Activated naive CD4-positive, alpha-beta T cell treated with Interleukin-2 at 50 U/mL for 16 hours (primary cell): ENCODE measurements at regions not wholly inside any gene's neighbourhood (a gene's known extent, or its start where the extent isn't known, plus 50 kb on each side); places are given as distances from the start of the nearest gene placed in this dataset.

ENCODE experiments used
- DNase-seq: peaks from one replicate; pipeline ENCODE4 v3.0.0-alpha.2; 2020

DNA sequence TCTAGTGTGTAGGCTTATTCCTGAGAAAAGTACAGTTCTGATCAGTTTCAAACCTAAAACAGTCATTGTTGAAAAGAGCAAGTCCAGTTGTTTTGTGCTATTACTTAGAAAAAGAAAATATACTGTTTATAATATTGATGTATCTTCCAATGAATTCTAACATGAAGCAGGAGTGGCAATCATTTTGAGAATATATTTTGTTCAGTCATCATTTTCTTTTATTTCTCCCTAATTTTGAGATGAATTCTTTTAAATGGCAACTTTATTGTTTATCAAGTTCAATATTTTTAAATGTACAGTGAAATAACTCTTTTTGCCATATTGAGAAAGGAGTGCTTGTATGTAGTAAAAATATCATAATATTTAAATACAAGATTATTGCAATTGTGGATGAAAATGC is 862.2 kb upstream of the MDGA2 start:
- no peak for DNase-seq

DNA sequence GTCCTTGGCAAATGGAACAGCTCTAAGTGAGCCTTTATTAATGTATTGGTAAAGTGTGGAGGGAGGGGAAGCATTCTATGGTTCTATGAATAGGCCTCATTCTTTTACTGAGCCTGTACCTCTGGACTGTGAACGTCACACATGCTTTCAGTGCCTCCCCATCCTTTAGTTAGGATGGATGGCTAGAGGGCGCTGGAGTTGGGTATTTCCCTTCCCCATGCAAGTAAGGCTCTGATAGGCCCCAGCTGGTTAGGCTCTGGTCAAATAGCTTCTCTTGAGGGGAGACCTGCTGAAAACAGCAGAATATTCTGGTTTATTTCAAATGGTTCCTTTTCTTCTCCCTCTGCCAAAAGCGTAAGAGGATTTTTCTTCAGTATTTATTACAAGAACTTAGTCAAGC is 860.9 kb upstream of the MDGA2 start:
- DNase-seq = no peak

DNA sequence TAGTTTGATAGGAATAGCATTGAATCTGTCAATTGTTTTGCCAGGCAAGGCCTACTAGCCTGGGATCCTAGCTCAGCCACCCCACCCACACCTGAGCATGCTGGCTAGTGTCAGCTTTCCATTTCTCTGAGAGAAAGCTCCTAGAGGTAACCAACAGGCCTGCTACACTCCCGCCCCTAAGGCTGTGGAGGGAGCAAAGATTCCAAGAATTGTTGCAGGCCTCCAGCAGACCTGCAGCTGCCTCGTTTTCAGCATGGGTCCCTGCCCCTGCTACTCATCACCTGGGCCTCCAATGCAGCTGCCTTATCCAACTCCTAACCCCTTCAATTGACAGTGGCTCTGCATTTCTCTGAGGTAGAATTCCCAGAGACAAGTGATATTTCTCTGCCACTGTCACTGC is 852.4 kb upstream of the MDGA2 start:
- no peak for DNase-seq

DNA sequence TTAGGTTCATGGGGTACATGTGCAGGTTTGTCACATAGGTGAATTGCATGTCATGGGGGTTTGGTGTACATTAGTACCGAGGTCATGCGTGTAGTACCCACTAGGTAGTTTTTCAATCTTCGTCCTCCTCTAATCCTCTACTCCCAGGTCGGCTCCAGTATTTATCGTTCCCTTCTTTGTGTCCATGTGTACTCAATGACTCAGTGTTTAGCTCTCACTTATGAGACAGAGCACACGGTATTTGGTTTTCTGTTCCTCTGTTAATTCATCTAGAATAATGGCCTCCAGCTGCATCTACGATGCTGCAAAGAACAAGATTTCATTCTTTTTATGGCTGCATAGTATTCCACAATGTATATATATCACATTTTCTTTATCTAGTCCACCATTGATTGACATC is 850.9 kb upstream of the MDGA2 start:
- DNase-seq = no peak

DNA sequence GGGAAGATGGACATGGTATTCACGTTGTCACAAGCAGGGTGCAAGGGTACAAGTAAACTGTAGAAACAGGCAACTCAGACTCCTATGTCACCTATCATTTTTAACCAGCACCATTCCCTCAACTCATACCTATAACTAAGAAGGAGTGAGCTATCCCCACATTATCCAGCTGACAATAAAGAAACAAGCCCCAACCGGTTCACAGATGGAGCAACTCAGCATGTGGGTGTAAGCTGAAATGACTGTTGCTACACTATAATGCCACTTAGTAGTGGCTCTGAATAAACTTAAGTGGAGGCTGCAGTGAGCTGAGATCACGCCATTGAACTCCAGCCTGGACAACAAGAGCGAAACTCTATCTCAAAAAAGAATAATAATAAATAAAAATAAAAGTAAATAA is 829.5 kb upstream of the MDGA2 start:
- no peak for DNase-seq

DNA sequence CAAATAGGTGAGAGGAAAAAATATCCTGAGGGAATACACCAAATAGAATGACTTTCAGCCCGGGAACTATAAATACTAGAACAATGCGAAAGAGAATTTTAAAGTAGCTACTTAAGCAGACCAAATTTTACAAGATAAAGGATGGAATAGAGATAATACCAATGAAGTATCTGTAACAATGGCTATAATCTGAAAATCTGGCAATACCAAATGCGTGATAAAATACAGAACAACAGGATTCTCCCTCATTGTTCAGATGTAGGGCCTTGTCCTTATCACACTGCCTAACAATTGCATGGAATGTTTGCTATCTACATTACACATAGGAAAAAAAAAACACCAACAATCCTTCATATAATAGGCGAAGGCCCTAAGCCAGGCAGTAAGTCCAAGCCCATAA is 815.4 kb upstream of the MDGA2 start:
- DNase-seq = no peak

DNA sequence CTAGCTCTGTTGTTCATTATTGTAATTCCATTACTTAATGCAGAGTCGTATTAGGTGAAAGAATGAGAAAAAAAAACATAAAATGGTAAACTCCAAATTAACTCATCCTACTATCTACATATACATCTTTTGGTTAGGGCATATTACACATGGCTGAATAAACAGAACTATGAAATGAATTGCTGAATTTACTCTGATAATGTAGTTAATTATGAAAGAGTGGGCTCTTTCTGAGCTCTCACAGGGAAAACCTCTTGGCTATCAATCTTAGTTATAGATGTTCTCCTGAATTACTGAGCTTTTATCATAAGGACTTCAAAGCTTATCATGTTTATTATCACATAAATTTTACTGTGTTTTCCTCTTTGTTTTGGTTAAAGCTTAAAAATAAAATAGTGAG is 798.5 kb upstream of the MDGA2 start:
- DNase-seq = no peak

DNA sequence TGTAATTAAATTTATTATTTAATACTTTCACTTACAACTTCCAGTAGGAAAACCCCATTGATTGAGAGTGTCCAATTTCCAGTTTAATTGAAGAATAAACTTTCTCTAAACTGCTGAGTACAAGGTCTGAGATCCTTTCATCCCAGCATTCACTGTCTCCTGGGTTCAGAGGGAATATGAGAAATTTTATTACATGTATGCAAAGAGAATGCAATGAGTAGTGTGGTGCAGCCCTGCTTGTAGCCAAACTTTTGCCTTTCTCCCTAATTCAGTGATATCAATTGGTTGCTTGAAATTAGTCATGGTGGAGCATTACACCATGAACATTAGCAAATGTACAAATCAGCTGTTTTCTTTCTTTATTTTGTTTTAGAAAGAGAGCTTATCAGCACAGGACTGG is 780.6 kb upstream of the MDGA2 start:
- DNase-seq = no peak

DNA sequence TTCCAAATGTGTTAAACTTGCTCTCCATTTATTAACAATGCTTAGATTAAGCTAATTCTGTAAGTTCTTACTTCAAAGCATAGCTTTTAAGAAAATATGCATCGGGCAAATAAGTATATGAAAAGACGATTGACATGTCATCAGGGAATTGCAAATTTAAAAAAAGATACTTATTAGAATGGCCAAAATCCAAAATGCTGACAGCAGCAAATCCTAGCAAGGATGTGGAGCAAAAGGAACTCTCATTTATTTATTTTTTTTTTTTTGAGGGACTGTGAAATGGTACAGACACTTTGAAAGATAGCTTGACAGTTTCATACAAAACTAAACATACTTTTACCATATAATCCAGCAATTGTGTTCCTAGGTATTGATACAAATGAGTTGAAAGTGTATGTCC is 779.5 kb upstream of the MDGA2 start:
- DNase-seq = no peak

DNA sequence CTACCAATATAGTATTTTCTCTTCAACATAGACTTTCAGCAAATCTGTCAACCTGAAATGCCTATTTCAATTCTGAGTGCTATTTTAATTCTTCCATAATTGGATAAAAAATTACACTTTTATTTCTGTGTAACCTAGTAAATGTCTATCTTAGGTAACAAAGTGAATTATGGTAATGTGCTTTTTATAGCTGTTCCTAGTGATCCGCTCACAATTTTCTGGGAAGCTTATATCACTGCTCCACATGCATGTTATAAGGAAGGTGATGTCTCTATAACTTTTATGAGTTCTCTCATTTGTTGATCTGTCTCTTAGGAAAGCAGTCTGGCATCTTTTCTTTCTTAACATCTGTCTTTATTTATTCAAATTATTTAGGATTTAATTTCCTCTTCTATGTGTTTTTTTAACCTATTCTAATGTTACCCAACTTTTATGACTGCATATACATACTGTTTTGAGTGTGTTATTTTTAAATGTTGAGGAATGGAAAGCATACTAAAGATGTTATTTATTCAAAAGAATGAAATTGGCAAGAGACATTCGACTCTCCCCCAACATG is 777.1 kb upstream of the MDGA2 start:
- no peak for DNase-seq

DNA sequence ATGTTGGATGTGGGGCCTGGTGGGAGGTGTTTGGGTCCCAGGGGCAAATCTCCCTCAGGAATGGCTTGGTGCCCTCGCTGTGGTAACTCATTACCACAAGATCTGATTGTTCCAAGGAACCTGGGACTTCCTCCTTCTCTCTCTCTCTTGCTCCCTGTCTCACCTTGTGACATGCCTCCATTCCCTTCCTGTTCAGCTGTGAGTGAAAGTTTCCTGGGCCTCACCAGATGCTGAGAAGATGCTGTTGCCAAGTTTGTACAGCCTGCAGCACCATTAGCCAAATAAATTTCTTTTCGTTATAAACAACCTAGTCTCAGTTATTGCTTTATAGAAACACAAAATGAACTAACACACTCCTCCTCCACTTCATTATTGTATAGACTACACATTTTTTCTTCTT is 759.8 kb upstream of the MDGA2 start:
- no peak for DNase-seq

DNA sequence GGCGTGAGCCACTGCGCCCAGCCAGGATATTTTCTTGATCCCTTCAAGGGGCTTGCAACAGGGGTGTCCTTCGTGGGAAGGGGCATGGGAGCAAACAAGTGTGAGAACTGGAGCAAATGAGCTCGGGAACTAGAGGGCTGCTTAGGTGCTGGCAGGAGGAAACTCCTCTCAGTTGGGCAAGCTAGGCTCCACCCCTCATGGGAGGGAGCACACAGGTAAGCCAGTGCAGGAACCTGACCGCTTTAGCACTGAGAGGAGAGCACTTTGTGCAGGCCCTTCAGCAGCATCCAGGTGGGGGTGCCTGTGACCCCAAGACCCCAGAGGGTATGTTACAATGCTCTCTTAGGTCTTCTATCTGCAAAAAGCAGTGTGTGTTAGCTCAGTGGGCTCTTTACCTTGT is 755.4 kb upstream of the MDGA2 start:
- no peak for DNase-seq

DNA sequence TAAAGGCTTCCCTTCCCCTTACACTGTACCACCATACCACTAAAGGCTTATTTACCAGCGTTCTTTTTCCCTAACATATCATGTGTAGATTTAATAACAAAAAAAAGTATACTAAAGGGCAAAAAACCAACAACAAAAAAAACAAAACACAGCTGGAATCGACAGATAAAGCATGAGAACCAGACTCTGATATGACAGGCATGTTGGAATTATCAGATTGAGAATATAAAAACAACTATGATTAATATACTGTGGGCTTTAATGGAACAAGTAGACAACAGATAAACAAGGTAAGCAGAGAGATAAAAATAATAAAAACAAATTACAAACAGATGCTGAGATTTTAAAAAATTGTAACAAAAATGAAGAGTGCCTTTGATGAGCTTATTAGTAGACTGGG is 754.1 kb upstream of the MDGA2 start:
- no peak for DNase-seq

DNA sequence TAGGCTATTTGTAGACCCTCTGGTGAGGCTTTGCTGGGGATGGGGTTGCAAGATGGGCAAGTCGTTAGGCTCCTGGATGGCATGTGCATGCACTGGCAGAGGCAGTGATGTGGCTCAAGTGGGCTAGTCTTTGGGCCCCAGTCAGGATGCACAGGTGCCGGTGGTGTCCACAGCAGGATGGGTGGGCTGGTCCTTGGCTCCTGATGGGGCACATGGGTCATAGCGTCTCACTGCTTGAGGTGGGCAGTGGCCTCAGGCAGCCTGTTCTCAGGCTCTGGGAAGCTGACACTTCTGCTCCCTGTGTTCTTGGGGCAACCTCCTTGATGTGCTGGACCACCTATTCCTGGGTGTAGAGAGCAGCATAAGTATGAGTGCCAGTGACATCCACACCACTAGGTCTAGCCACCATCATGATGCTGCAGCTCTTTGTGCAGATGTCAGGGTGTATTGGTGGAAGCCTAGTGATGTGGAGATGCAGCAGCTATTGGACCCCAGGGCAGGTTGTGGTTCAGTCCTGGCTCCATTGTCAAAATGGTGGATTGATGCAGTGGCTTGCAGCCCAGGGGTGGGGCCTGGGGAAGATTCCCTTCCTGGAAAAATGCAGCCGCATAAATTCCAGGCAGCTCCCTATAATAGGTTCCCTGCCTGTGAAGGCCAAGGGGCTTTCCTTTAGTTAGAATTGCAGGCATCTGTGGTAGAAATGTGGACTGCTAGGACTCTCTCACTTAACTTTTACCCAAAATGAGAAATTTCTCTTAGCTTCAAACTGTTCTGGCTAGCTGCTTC is 742.5 kb upstream of the MDGA2 start:
- DNase-seq = no peak

DNA sequence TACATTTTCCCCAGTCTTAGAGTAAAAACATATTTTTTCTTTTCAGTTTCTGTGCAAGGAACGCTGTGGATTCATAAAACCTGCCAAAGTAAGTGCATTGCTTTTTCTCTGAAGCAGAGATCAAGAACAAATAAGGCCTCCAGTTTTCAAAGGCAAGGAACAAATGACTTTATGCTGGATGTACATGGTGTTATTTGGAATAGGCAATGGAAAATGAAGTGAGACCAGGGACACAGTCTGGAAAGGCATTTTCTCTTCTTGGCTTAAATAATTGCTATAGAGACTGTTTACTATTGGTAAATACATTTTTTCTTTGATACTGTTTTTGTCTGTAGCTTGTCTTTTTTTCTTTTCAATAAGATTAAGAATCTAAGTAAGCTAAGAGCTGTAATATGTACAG is 725.9 kb upstream of the MDGA2 start:
- no peak for DNase-seq

DNA sequence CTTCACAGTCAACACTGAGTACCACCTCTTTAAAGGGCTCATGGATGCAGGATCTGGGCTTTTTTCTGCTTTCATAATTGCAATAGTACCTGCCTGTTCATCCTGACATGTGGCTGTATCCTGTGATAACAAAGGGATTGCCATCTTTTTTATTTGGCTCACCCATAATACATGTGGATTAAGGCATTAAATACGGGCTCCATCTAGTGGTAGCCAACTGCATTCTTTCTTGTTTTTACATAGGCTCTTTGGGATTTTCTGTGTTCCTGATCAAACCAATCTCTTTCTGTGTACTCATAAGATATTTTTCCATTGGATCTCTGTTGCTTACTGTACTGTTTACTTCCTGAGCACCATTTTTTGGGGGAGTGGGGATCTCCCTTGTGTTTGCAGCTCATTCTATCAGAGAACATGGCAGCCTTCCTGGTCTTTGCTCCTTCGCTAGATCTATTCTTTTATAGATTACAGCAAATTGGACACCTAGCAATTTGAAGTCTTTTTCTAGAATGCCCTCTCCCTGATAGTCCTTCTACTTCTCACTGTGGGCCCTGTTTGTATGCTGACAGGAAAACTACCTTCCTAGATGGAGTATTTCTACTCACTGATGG is 723.4 kb upstream of the MDGA2 start:
- DNase-seq = no peak

DNA sequence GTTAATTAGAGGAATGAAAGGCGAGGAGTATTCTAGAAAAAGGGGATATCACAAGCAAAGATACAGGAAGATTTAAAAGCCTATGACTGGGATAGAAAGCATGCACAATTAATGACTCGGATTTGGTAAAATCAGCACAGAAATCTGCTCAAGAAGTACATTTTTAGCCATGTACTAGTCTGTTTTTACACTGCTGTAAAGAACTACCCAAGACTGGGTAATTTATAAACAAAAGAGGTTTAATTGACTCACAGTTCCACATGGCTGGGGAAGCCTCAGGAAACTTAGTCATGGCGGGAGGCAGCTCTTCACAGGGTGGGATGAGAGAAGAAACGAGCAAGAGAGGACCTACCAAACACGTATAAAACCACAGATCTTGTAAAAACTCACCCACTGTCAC is 716.3 kb upstream of the MDGA2 start:
- DNase-seq = no peak

DNA sequence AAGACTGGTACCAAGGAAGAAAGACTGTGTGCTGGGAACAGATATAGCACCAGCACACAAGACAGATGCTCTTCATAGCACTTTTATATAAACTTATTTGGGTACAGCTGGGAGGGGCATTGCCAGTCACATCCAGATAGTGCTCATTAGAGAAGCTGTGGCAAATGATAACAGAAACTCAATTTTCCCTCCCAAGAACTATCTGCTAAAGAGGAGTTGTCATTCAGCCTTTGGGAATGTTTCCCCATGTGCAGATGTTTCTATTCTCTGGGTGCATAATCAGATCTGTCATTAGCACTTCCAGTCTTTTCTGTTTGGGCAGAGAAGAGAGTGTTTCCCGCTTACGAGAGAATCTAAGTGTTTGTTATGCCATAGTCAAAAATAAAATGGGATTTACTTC is 714.9 kb upstream of the MDGA2 start:
- DNase-seq = no peak

DNA sequence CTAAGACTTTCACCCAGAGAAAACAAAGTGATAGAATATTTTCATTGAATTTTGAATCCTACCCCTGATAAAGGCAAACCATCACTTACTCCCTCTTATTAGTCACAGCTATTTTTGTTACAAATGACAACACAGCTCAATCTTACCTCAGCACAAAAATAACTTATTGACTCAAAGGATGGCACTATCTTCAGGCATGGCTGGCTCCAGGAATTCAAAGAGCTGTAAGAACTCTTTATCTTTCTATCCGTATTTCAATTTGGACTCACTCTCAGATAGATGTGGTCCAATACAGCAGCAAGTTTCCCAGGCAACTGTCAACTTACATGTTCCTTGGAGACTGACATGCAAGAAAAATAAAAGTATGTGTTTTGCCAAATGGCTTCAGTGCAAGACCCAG is 709.4 kb upstream of the MDGA2 start:
- no peak for DNase-seq

DNA sequence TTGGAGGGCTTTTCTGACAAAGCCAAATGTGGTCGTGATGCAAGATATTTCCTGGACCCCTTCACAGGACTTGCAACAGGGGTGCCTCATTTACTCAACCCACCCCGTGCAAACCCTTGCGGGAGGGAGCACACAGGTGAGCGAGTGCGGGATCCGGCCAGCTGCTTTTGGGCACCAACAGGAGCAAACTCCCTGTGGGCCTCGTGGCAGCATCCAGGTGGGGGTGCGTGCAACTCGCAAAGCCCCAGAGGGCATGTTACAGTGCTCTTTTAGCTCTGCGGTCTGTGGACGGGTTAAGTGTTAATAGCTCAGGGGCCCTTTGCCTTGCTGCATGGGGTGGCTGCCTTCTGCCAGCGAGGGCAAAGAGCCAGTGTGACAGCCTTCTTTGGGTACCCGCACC is 707.6 kb upstream of the MDGA2 start:
- no peak for DNase-seq

DNA sequence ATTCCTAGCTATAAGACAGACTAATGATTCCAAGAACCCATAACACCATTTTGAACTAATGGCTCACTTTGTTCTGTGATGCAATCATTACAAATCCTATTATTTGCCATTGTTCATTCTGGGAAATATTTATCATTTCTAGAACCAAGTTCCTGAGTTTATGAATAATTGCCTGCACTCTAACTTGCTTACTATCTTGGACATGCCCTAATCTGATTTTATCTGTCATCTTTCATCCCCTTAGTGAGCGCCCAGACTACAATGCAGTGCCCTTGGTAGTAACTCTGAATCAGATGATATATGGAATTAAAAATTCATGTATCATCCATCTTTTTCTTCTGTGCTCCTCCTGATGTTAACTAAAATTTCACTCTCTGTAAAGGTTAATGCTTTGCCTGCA is 703.1 kb upstream of the MDGA2 start:
- no peak for DNase-seq

DNA sequence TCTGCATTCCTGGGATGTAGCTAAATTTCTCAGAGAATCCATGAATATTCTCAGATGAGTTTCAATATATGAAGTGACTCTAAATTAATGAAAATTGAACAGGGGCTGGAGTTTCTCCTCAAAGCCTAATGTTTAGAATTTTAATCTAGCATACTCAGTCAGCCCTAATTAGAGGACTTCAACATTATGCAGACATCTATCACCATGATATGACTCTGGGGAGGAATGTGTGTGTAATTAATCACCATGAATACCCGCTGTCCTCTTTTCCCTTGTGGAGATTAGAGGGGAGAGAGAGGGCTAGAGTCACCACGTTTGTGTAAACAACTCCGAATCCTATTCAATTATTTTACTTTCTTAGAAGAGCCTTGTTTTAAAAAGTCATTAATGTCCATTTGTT is 698.6 kb upstream of the MDGA2 start:
- no peak for DNase-seq

DNA sequence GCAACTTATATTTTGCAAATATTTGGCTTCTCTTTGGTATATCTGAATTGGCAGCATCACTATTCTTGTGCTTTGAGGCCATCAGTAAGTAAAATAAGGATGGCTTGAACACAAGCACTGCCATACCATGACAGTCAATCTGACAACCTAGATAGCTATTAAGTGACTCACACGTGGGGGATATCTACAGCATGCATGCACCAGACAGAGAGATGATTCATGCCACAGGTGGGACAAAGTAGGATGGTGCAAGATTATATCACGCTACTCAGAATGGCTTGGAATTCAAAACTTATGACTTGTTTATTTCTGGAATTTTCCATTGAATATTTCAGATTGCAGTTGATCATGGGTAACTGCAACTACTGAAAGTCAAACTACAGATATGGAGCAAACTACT is 675.6 kb upstream of the MDGA2 start:
- DNase-seq = no peak

DNA sequence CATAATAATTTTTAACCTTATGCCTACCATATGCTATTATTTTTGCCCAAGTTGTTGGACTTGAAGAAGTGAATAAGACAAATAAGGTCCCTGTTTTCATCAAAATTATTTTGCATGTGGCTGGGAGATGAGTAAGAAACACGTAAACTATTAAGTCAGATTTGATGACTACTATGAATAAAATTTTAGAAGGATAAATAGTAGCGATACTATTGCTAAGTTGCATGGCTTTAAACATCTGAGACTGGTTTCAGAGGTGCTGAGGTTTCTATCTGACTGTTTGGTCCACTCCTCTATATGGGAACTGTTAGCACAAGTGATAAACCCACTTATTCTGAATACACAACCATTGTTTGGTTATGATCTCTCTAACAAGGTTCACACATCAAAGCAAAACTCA is 674.3 kb upstream of the MDGA2 start:
- no peak for DNase-seq

DNA sequence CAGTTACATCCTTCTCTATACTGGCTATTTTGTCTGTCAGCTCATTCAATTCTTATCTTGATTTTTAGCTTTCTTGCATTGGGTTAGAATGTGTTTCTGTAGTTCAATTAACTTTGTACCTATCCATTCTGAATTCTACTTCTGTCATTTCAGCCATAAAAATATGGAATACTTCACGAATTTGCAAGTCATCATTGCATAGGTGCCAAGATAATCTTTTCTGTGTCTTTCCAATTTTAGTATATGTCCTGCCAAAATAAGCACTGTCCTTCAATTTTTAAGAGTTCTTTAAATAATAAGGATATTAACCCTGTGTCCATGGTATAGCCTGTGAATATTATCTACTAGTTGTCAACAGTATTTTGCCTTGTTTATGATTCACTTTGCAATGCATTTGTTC is 665.7 kb upstream of the MDGA2 start:
- DNase-seq = no peak
